OCI-LY7 (cell line): ENCODE measurements at regions not wholly inside any gene's neighbourhood (a gene's known extent, or its start where the extent isn't known, plus 50 kb on each side); places are given as distances from the start of the nearest gene placed in this dataset.

Experiments used
- BruUV-seq: library from RNA; stranded (reverse); fragments of 400-500 nt; replicated peaks from 2 replicates; lab custom pipeline; 2021; lab: Mats Ljungman, UMichigan
- CTCF ChIA-PET: fragments of 300-600 bp; sonication (Branson Sonifier 250); formaldehyde crosslinking; loops from one replicate; lab custom pipeline; 2022; ENCODE audit warnings: antibody characterized with exemption; ENCODE audit not compliant: unreplicated experiment; lab: Charles Lee
- POLR2A ChIA-PET: fragments of 300-600 bp; sonication (Branson Sonifier 250); formaldehyde crosslinking; loops from one replicate; lab custom pipeline; 2022; ENCODE audit warnings: antibody characterized with exemption; lab: Charles Lee
- DNase-seq: peaks from one replicate; pipeline ENCODE4 v3.0.0-alpha.2; 2015; ENCODE audit warnings: low spot score
- H2AFZ ChIP-seq: fragments of 200-600 bp; sonication (generic), shearing (Covaris generic); 2 replicates; pipeline ENCODE4 v1.6.1; 2014; ENCODE audit warnings: mild to moderate bottlenecking, antibody characterized with exemption, low read length, moderate library complexity
- H3K27ac ChIP-seq: fragments of 200-600 bp; sonication (generic); 2 replicates; pipeline ENCODE4 v1.5.1; 2014; ENCODE audit warnings: mixed run types, low read depth, mild to moderate bottlenecking, moderate library complexity, low read length, inconsistent platforms; ENCODE audit not compliant: poor library complexity, severe bottlenecking
- H3K36me3 ChIP-seq: fragments of 200-600 bp; sonication (generic); 2 replicates; pipeline ENCODE4 v1.6.1; 2014; ENCODE audit warnings: mild to moderate bottlenecking, antibody characterized with exemption, low read length, moderate library complexity, mixed read lengths; ENCODE audit not compliant: insufficient read depth
- H3K4me1 ChIP-seq: fragments of 200-600 bp; sonication (generic); 2 replicates; pipeline ENCODE4 v1.5.1; 2014; ENCODE audit warnings: mild to moderate bottlenecking, low read length; ENCODE audit not compliant: insufficient read depth, poor library complexity, severe bottlenecking
- H3K4me2 ChIP-seq: fragments of 200-600 bp; sonication (generic); 2 replicates; pipeline ENCODE4 v1.6.1; 2014; ENCODE audit warnings: mild to moderate bottlenecking, low read length
- H3K4me3 ChIP-seq: fragments of 200-600 bp; sonication (generic); 2 replicates; pipeline ENCODE4 v1.5.1; 2014; ENCODE audit warnings: mild to moderate bottlenecking, low read depth, low read length; ENCODE audit not compliant: poor library complexity, severe bottlenecking
- H3K79me2 ChIP-seq: fragments of 200-600 bp; sonication (generic); 2 replicates; pipeline ENCODE4 v1.6.1; 2016; ENCODE audit warnings: low read depth, mild to moderate bottlenecking, low read length, moderate library complexity, mixed read lengths; ENCODE audit not compliant: insufficient read depth
- H3K9me2 ChIP-seq: fragments of 200-600 bp; sonication (generic); 2 replicates; pipeline ENCODE4 v1.6.1; 2016; ENCODE audit warnings: mild to moderate bottlenecking, low read length, mixed read lengths; ENCODE audit not compliant: insufficient read depth
- H3K9me3 ChIP-seq: fragments of 200-600 bp; sonication (generic); 2 replicates; pipeline ENCODE4 v1.6.1; 2014; ENCODE audit warnings: mild to moderate bottlenecking, mixed run types, low read length, mixed read lengths
- H4K20me1 ChIP-seq: fragments of 200-600 bp; sonication (generic); 2 replicates; pipeline ENCODE4 v1.6.1; 2014; ENCODE audit warnings: mild to moderate bottlenecking, antibody characterized with exemption, low read length, moderate library complexity, mixed read lengths; ENCODE audit not compliant: insufficient read depth
- EZH2phosphoT487 ChIP-seq: fragments of 200-600 bp; sonication (generic); IDR thresholded peaks from 2 replicates; pipeline ENCODE4 v1.6.1; 2018; ENCODE audit warnings: low read depth, borderline replicate concordance, mild to moderate bottlenecking, mixed run types, antibody characterized with exemption, low read length, moderate library complexity, mixed read lengths
- intact Hi-C: fragments of 100-400 bp; cut with micrococcal nuclease; formaldehyde crosslinking; loops from one replicate; pipeline ENCODE4 v1.10.0; 2022; ENCODE audit not compliant: unreplicated experiment
- TF ChIP-seq, protein P1 (sequence below): fragments of 200-600 bp; sonication (generic); conservative IDR thresholded peaks from 2 replicates; pipeline ENCODE4 v1.5.1; 2014; ENCODE audit warnings: mild to moderate bottlenecking, antibody characterized with exemption, low read length, moderate library complexity, mixed read lengths

DNA sequence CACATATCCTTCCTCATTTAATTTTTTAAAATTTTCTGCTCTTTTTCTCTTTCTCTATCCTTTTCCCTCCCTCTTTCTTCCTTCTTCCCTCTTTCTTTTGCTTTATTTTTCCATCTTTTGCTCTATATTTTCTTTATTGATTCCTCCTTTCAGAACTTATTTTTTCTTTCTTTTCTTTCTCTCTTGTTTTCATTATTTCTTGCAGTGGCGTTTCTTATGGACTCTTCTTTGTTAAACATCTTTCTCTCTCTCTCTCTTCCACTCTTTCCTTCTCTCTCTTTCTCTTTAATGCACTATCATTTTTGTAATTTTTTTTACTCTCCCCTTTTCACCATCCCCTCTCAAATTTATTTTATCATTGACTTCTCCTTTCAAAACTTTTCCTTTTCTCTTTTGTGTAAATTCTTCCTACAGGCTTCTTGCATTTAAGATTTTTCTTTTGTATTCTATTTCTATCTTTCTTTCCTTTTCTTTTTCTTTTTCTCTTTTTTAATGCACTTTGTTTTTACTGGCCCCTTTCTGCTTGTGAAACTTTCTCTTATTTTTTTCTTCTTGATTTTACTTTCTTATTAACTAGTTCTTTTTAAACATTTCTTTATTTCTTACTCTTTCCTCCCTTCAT lies 97.0 kb downstream of the RBMX2 start:
- Histone ChIP-seq H2AFZ (no peak overlapping the region), H3K9me2 (no peaks in the 10 kb centered on the region), H4K20me1 (no peaks in the 10 kb centered on the region), H3K36me3 (no peaks in the 10 kb centered on the region), H3K4me1 (no peaks in the 10 kb centered on the region), H3K9me3 (no peaks in the 10 kb centered on the region), H3K79me2 (no peaks in the 10 kb centered on the region), H3K27ac (no peak overlapping the region), H3K4me3 (no peak overlapping the region), H3K4me2 (no peak overlapping the region)
- TF ChIP-seq EZH2phosphoT487: no peak
- TF ChIP-seq, protein P1, sequence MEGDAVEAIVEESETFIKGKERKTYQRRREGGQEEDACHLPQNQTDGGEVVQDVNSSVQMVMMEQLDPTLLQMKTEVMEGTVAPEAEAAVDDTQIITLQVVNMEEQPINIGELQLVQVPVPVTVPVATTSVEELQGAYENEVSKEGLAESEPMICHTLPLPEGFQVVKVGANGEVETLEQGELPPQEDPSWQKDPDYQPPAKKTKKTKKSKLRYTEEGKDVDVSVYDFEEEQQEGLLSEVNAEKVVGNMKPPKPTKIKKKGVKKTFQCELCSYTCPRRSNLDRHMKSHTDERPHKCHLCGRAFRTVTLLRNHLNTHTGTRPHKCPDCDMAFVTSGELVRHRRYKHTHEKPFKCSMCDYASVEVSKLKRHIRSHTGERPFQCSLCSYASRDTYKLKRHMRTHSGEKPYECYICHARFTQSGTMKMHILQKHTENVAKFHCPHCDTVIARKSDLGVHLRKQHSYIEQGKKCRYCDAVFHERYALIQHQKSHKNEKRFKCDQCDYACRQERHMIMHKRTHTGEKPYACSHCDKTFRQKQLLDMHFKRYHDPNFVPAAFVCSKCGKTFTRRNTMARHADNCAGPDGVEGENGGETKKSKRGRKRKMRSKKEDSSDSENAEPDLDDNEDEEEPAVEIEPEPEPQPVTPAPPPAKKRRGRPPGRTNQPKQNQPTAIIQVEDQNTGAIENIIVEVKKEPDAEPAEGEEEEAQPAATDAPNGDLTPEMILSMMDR: no peak
- ChIA-PET CTCF (no interaction called here), POLR2A (no interaction called here)
- DNase-seq: no peak
- no TSS peak for BruUV-seq
- intact Hi-C loops: no loop called here

DNA sequence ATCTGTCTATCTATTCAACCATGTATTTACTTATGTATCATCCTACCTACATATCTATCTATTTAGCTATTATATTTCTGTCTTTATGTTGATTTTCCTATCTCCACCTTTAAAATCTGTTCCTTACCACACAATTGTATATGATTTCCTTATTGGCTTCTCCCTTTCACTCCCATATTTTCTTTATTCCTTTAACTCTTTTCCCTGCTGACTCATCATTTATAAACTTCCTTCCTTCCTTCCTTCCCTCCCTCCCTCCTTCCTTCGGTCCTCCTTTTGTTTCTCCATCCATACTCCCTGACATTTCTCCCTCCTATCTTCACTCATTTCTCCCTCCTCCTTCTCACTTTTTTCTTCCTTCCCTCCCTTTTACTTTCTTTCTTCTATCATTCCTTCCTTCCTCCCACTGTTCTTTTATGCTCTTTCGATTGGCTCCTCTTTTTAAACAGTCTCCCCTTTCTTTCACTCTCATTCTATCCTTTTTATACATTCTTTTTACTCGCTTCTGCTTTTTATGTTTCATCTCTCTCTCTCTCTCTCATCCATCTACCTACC lies 100.3 kb downstream of the RBMX2 start:
- Histone ChIP-seq H4K20me1 (no peaks in the 10 kb centered on the region), H3K4me1 (no peaks in the 10 kb centered on the region), H3K79me2 (no peaks in the 10 kb centered on the region), H3K9me3 (no peaks in the 10 kb centered on the region), H3K4me3 (no peak overlapping the region), H3K9me2 (no peaks in the 10 kb centered on the region), H3K36me3 (no peaks in the 10 kb centered on the region), H3K27ac (no peak overlapping the region), H3K4me2 (no peak overlapping the region), H2AFZ (no peak overlapping the region)
- no peak for DNase-seq
- CTCF ChIA-PET: no interaction called here
- POLR2A ChIA-PET: no interaction called here
- TF ChIP-seq, protein P1: no peak
- TF ChIP-seq EZH2phosphoT487: no peak
- BruUV-seq: no TSS peak
- intact Hi-C loops: no loop called here

DNA sequence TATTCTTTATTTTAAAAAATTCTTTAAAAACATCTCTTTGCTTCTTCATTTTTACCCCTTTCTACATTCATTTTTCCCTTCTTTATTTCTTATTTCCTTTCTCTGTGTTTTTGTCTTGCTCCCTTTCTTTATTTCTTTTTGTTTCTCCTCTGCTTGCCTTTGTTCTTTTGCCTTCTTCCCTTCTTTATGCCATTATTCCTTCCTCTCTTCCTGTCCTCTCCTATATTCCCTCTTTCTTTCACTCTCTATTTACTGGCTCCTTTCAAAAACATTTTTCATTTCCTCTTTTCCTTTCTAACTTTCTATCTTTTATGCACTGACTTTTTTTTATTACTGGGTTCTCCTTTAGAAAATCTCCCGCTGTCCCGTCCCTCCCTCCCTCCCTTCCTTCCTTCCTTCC lies 102.2 kb downstream of the RBMX2 start:
- Histone ChIP-seq H3K4me3 (no peak overlapping the region), H3K4me1 (no peaks in the 10 kb centered on the region), H3K27ac (no peak overlapping the region), H3K4me2 (no peak overlapping the region), H4K20me1 (no peaks in the 10 kb centered on the region), H3K9me3 (no peaks in the 10 kb centered on the region), H3K36me3 (no peaks in the 10 kb centered on the region), H3K79me2 (no peaks in the 10 kb centered on the region), H2AFZ (no peak overlapping the region), H3K9me2 (no peaks in the 10 kb centered on the region)
- TF ChIP-seq, protein P1: no peak
- no peak for TF ChIP-seq EZH2phosphoT487
- DNase-seq: no peak
- POLR2A ChIA-PET: no interaction called here
- no TSS peak for BruUV-seq
- CTCF ChIA-PET: no interaction called here
- intact Hi-C loops: no loop called here
